H1 (cell line): ENCODE measurements at regions not wholly inside any gene's neighbourhood (a gene's known extent, or its start where the extent isn't known, plus 50 kb on each side); places are given as distances from the start of the nearest gene placed in this dataset.

Source experiments
- CTCF ChIA-PET: fragments of 300-600 bp; sonication (Branson Sonifier 250); formaldehyde crosslinking; loops from one replicate; lab custom pipeline; 2021; ENCODE audit not compliant: partially characterized antibody; lab: Charles Lee
- POLR2A ChIA-PET: fragments of 300-600 bp; sonication (Branson Sonifier 250); formaldehyde crosslinking; loops from one replicate; lab custom pipeline; 2021; ENCODE audit warnings: inconsistent platforms; ENCODE audit not compliant: partially characterized antibody; lab: Charles Lee
- DNase-seq, 2 experiments: peaks; one replicate each; pipeline versions ENCODE4 v3.0.0 to v3.0.0-alpha.2; 2010 to 2022; ENCODE audit warnings: low spot score in 2 of 2, low read depth in 1 of 2, mixed read lengths in 1 of 2
- FAIRE-seq: peaks from 2 replicates; lab custom pipeline; 2011; peaks lifted over from hg19 to GRCh38; lab: Jason Lieb, UNC
- H2AFZ ChIP-seq: 2 replicates; pipeline ENCODE4 v1.8.1; 2012; ENCODE audit warnings: low read length, inconsistent platforms
- H2AK5ac ChIP-seq: 2 replicates; pipeline ENCODE4 v1.6.1; 2013; ENCODE audit warnings: low read depth, low read length
- H2BK120ac ChIP-seq: replicated peaks from 2 replicates; pipeline ENCODE3; 2013; ENCODE audit warnings: low read depth, low read length, inconsistent platforms
- H2BK12ac ChIP-seq: 2 replicates; pipeline ENCODE4 v1.6.1; 2013; ENCODE audit warnings: low read depth, low read length
- H2BK15ac ChIP-seq: 2 replicates; pipeline ENCODE4 v1.6.1; 2013; ENCODE audit warnings: low read length
- H2BK20ac ChIP-seq: 2 replicates; pipeline ENCODE4 v1.6.1; 2013; ENCODE audit warnings: low read length
- H2BK5ac ChIP-seq: 2 replicates; pipeline ENCODE4 v1.6.1; 2013; ENCODE audit warnings: low read depth, low read length
- H3K14ac ChIP-seq: 2 replicates; pipeline ENCODE4 v1.6.1; 2013; ENCODE audit warnings: inconsistent platforms; ENCODE audit not compliant: insufficient read length
- H3K18ac ChIP-seq: 2 replicates; pipeline ENCODE4 v1.6.1; 2013; ENCODE audit warnings: low read length; ENCODE audit errors: extremely low read depth
- H3K23ac ChIP-seq: 2 replicates; pipeline ENCODE4 v1.6.1; 2013; ENCODE audit warnings: inconsistent platforms; ENCODE audit not compliant: insufficient read length
- H3K23me2 ChIP-seq: 2 replicates; pipeline ENCODE4 v1.6.1; 2013; ENCODE audit warnings: low read depth, low read length
- H3K27ac ChIP-seq: 2 replicates; pipeline ENCODE4 v1.6.1; 2011; ENCODE audit warnings: low read depth, low read length, inconsistent platforms
- H3K27me3 ChIP-seq, 4 experiments: replicated peaks in 1 of 4; 1 replicate in 1 of 4; 2 replicates in 3 of 4; pipeline versions ENCODE4 v1.6.1 to v1.8.1; 2011 to 2013; ENCODE audit warnings: low read length in 3 of 4, mild to moderate bottlenecking in 3 of 4, inconsistent platforms in 2 of 4, mixed read lengths in 2 of 4, moderate library complexity in 1 of 4; ENCODE audit not compliant: control insufficient read depth in 3 of 4, insufficient read depth in 3 of 4; ENCODE audit errors: extremely low read depth in 1 of 4
- H3K36me3 ChIP-seq, 4 experiments: 2 replicates each; pipeline versions ENCODE4 v1.6.1 to v1.8.1; 2011 to 2013; ENCODE audit warnings: mild to moderate bottlenecking in 4 of 4, low read length in 3 of 4, moderate library complexity in 2 of 4, control low read depth in 1 of 4, inconsistent platforms in 1 of 4; ENCODE audit not compliant: insufficient read depth in 4 of 4, control insufficient read depth in 2 of 4
- H3K4ac ChIP-seq: replicated peaks from 2 replicates; pipeline ENCODE3; 2013; ENCODE audit warnings: low read length, low read depth, mixed read lengths, inconsistent platforms; ENCODE audit not compliant: insufficient read length
- H3K4me1 ChIP-seq, 4 experiments: replicated peaks in 1 of 4; 1 replicate in 1 of 4; 2 replicates in 3 of 4; pipeline versions ENCODE4 v1.6.1 to v1.8.1; 2011 to 2013; ENCODE audit warnings: low read length in 3 of 4, inconsistent platforms in 2 of 4, mixed read lengths in 1 of 4; ENCODE audit not compliant: insufficient read depth in 4 of 4, control insufficient read depth in 3 of 4
- H3K4me2 ChIP-seq, 2 experiments: 2 replicates each; pipeline versions ENCODE4 v1.6.1 to v1.8.1; 2011 to 2013; ENCODE audit warnings: low read depth in 2 of 2, low read length in 2 of 2, control low read depth in 1 of 2, inconsistent platforms in 1 of 2, mild to moderate bottlenecking in 1 of 2; ENCODE audit not compliant: insufficient read depth in 1 of 2
- H3K4me3 ChIP-seq, 4 experiments: fragments of 200-600, 300-600 bp in 1 of 4; sonication (generic), shearing (Covaris generic), sonication (Bioruptor Twin) in 1 of 4; 2 replicates each; pipeline versions ENCODE4 v1.5.1 to v1.8.1; 2011 to 2016; ENCODE audit warnings: low read length in 4 of 4, low read depth in 3 of 4, control low read depth in 2 of 4, inconsistent platforms in 2 of 4, mild to moderate bottlenecking in 2 of 4, mixed read lengths in 1 of 4, moderate library complexity in 1 of 4; ENCODE audit not compliant: insufficient read depth in 2 of 4; ENCODE audit errors: extremely low read depth in 1 of 4
- H3K56ac ChIP-seq: replicated peaks from 2 replicates; pipeline ENCODE3; 2013; ENCODE audit warnings: low read depth, mild to moderate bottlenecking, mixed read lengths, low read length, inconsistent platforms; ENCODE audit not compliant: insufficient read length
- H3K79me1 ChIP-seq: 2 replicates; pipeline ENCODE4 v1.6.1; 2013; ENCODE audit warnings: low read depth, low read length, control low read depth
- H3K79me2 ChIP-seq, 2 experiments: 2 replicates each; pipeline versions ENCODE4 v1.6.1 to v1.8.1; 2012 to 2013; ENCODE audit warnings: low read length in 2 of 2, mild to moderate bottlenecking in 2 of 2, inconsistent platforms in 1 of 2; ENCODE audit not compliant: insufficient read depth in 2 of 2, control insufficient read depth in 1 of 2
- H3K9ac ChIP-seq, 4 experiments: replicated peaks in 1 of 4; 1 replicate in 1 of 4; 2 replicates in 3 of 4; pipeline versions ENCODE4 v1.6.1 to v1.8.1; 2011 to 2013; ENCODE audit warnings: low read depth in 3 of 4, low read length in 3 of 4, control low read depth in 2 of 4, mild to moderate bottlenecking in 2 of 4, moderate library complexity in 2 of 4, inconsistent platforms in 1 of 4; ENCODE audit errors: extremely low read depth in 1 of 4
- H3K9me3 ChIP-seq, 2 experiments: 2 replicates each; pipeline versions ENCODE4 v1.6.1 to v1.8.1; 2012 to 2013; ENCODE audit warnings: mild to moderate bottlenecking in 2 of 2, moderate library complexity in 2 of 2, control low read depth in 1 of 2, inconsistent platforms in 1 of 2, low read depth in 1 of 2, low read length in 1 of 2, mixed read lengths in 1 of 2; ENCODE audit not compliant: insufficient read depth in 2 of 2
- H4K20me1 ChIP-seq, 2 experiments: replicated peaks in 1 of 2; 2 replicates each; pipeline versions ENCODE3 to v1.8.1; 2011 to 2013; ENCODE audit warnings: inconsistent platforms in 2 of 2, low read length in 2 of 2, mild to moderate bottlenecking in 1 of 2; ENCODE audit not compliant: insufficient read depth in 2 of 2, control insufficient read depth in 1 of 2
- H4K5ac ChIP-seq: 2 replicates; pipeline ENCODE4 v1.6.1; 2013; ENCODE audit warnings: low read length, low read depth, mixed read lengths, inconsistent platforms; ENCODE audit not compliant: insufficient read length
- H4K8ac ChIP-seq: 2 replicates; pipeline ENCODE4 v1.8.0; 2013; ENCODE audit warnings: mild to moderate bottlenecking, moderate library complexity, low read length, inconsistent platforms; ENCODE audit not compliant: insufficient read depth; ENCODE audit errors: extremely low read depth
- H4K91ac ChIP-seq: replicated peaks from 2 replicates; pipeline ENCODE3; 2013; ENCODE audit warnings: low read length, mixed read lengths, inconsistent platforms; ENCODE audit not compliant: insufficient read length
- CTBP2 ChIP-seq: IDR thresholded peaks from 2 replicates; pipeline ENCODE4 v1.7.0; 2011; ENCODE audit warnings: borderline replicate concordance, mild to moderate bottlenecking, moderate library complexity, mixed read lengths, low read length; ENCODE audit not compliant: insufficient read depth, insufficient read length
- FOSL1 ChIP-seq: IDR thresholded peaks from 2 replicates; pipeline ENCODE4 v1.6.1; 2011; ENCODE audit warnings: mild to moderate bottlenecking, low read depth, low read length, moderate library complexity; ENCODE audit not compliant: insufficient read depth
- HDAC6 ChIP-seq: IDR thresholded peaks from one replicate; pipeline ENCODE4 v1.7.1; 2012; ENCODE audit warnings: low read depth, mild to moderate bottlenecking, inconsistent platforms, low read length, moderate library complexity
- KDM1A ChIP-seq: fragments of 200-600, 300-600 bp; sonication (generic); IDR thresholded peaks from 2 replicates; pipeline ENCODE4 v1.7.1; 2016; ENCODE audit warnings: mild to moderate bottlenecking, low read length, borderline replicate concordance
- POLR2A ChIP-seq, 2 experiments: IDR thresholded peaks; 1 replicate in 1 of 2; 2 replicates in 1 of 2; pipeline ENCODE4 v1.6.1; 2011; ENCODE audit warnings: low read depth in 2 of 2, low read length in 2 of 2, mild to moderate bottlenecking in 2 of 2; ENCODE audit errors: control extremely low read depth in 1 of 2
- RAD21 ChIP-seq, 2 experiments: IDR thresholded peaks in 1 of 2; conservative IDR thresholded peaks in 1 of 2; 2 replicates each; pipeline ENCODE4 v1.6.1; 2011; ENCODE audit warnings: low read depth in 2 of 2, low read length in 2 of 2, improper control_type of control experiment in 1 of 2, inconsistent platforms in 1 of 2, mild to moderate bottlenecking in 1 of 2, moderate library complexity in 1 of 2
- TEAD4 ChIP-seq: IDR thresholded peaks from 2 replicates; pipeline ENCODE4 v1.6.1; 2012; ENCODE audit warnings: low read depth, low read length, inconsistent platforms, mixed read lengths
- WGBS, 2 experiments: shearing (Covaris generic) in 1 of 2; methylation state at CpG; one replicate each; pipeline versions ENCODE4 v1.1.6 to v1.1.7; 2013 to 2015; ENCODE audit warnings: low lambda C conversion rate in 2 of 2, mixed read lengths in 2 of 2, inconsistent platforms in 1 of 2, low coverage in 1 of 2, missing lambda C conversion rate in 1 of 2; ENCODE audit not compliant: insufficient replicate concordance in 2 of 2, insufficient coverage in 1 of 2, insufficient read length in 1 of 2; ENCODE audit errors: extremely low coverage in 1 of 2, missing lambda C conversion rate in 1 of 2; 5-methylcytosine and 5-hydroxymethylcytosine counted together
- TF ChIP-seq, protein P1 (sequence below): IDR thresholded peaks from 2 replicates; pipeline ENCODE4 v1.6.1; 2011; ENCODE audit warnings: low read length, improper control_type of control experiment
- TF ChIP-seq, protein P2 (sequence below), 3 experiments: IDR thresholded peaks; 1 replicate in 2 of 3; 2 replicates in 1 of 3; pipeline versions ENCODE4 v1.5.1 to v1.6.1; 2011; ENCODE audit warnings: low read length in 3 of 3, mild to moderate bottlenecking in 3 of 3, inconsistent platforms in 2 of 3, low read depth in 1 of 3, moderate library complexity in 1 of 3; ENCODE audit not compliant: insufficient read depth in 1 of 3; ENCODE audit errors: control extremely low read depth in 1 of 3

DNA sequence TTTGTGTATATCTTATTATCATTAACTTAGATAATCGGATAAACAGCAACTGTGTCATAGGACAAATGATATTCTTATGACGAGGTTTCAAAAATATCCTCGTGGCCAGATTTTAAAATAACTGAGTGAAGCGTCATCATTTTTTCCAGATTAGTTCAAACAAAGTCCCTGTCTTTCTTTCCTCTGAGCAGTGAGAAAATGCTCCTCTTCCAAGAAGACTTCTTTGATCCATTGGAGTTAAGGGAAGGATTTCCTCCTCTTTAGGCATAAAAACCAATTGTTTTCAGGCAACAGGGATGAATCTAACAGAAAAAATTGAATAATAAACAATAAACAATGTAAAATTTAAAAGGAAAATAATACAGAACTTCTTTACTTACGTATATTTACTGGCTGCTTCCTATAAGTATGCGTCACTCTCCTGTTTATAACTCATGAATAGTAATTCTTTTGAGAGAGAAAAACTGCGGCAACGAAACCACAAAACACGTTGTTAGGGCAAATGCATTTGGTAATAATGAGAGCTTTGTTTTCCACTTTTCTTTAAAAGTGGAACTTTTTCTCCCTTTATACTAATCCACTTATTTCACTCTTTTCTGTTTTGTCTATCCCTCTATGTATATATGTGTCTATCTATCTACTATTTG lies 419.4 kb upstream of the ONECUT1 start:
- Histone ChIP-seq H2BK15ac (no peak overlapping the region), H3K36me3 (no peaks in the 10 kb centered on the region), H3K18ac (no peak overlapping the region), H3K9ac (no peak overlapping the region), H3K79me2 (no peaks in the 10 kb centered on the region), H3K23me2 (no peaks in the 10 kb centered on the region), H3K56ac (peak overlapping the region; percentile 62), H4K8ac (no peak overlapping the region), H2BK20ac (no peak overlapping the region), H3K14ac (no peak overlapping the region), H4K5ac (no peak overlapping the region), H2BK12ac (no peak overlapping the region), H2AK5ac (no peak overlapping the region), H3K4me1 (peaks cover 0 to 2% (median 0%) of the 10 kb centered on the region in 4 experiments; a peak in 1 of 7 replicates), H3K27ac (no peak overlapping the region), H3K23ac (no peak overlapping the region), H3K9me3 (peaks cover 3 to 4% of the 10 kb centered on the region in 2 experiments; a peak in 1 of 4 replicates), H3K27me3 (no peaks in the 10 kb centered on the region), H3K4me3 (no peak overlapping the region), H4K20me1 (no peaks in the 10 kb centered on the region), H2BK120ac (no peak overlapping the region), H2AFZ (no peak overlapping the region), H3K79me1 (no peaks in the 10 kb centered on the region), H3K4ac (no peak overlapping the region), H4K91ac (no peak overlapping the region), H3K4me2 (no peak overlapping the region), H2BK5ac (no peak overlapping the region)
- 89% methylated on average over 9 of the region's 9 CpGs; no CpG with 5 or more reads in 1 of the 2 experiments for WGBS, 2 experiments
- POLR2A ChIA-PET = no interaction called here
- FAIRE-seq = no peak
- CTCF ChIA-PET = interaction anchor here (0.7 to 1.4 kb wide), 2 partner anchors 8 to 427 kb away, joined by 3 read pairs; no protein-coding TSS in a partner anchor
- no peak for DNase-seq
- TF ChIP-seq TEAD4 (no peak), RAD21 (IDR thresholded peaks at IDR 0.05 in 1 of 2, conservative IDR thresholded peaks at IDR 0.05 in 1 of 2; ENCODE audit: low read depth in 2 of 2, low read length in 2 of 2) (no peak), CTBP2 (no peak), HDAC6 (no peak), KDM1A (no peak), POLR2A (IDR thresholded peaks at IDR 0.05; ENCODE audit: control extremely low read depth in 1 of 2, low read depth in 2 of 2, low read length in 2 of 2) (no peak), FOSL1 (no peak)
- TF ChIP-seq, protein P1, sequence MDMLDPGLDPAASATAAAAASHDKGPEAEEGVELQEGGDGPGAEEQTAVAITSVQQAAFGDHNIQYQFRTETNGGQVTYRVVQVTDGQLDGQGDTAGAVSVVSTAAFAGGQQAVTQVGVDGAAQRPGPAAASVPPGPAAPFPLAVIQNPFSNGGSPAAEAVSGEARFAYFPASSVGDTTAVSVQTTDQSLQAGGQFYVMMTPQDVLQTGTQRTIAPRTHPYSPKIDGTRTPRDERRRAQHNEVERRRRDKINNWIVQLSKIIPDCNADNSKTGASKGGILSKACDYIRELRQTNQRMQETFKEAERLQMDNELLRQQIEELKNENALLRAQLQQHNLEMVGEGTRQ = no peak
- TF ChIP-seq, protein P2, sequence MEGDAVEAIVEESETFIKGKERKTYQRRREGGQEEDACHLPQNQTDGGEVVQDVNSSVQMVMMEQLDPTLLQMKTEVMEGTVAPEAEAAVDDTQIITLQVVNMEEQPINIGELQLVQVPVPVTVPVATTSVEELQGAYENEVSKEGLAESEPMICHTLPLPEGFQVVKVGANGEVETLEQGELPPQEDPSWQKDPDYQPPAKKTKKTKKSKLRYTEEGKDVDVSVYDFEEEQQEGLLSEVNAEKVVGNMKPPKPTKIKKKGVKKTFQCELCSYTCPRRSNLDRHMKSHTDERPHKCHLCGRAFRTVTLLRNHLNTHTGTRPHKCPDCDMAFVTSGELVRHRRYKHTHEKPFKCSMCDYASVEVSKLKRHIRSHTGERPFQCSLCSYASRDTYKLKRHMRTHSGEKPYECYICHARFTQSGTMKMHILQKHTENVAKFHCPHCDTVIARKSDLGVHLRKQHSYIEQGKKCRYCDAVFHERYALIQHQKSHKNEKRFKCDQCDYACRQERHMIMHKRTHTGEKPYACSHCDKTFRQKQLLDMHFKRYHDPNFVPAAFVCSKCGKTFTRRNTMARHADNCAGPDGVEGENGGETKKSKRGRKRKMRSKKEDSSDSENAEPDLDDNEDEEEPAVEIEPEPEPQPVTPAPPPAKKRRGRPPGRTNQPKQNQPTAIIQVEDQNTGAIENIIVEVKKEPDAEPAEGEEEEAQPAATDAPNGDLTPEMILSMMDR (IDR thresholded peaks at IDR 0.05; ENCODE audit: control extremely low read depth in 1 of 3, insufficient read depth in 1 of 3, low read depth in 1 of 3, low read length in 3 of 3) = no peak
